ENCODE measurements at regions not wholly inside any gene's neighbourhood (a gene's known extent, or its start where the extent isn't known, plus 50 kb on each side); places are given as distances from the start of the nearest gene placed in this dataset.
A peak's percentile ranks its signal among the peaks of the same experiment; 100 is the strongest.

DNA sequence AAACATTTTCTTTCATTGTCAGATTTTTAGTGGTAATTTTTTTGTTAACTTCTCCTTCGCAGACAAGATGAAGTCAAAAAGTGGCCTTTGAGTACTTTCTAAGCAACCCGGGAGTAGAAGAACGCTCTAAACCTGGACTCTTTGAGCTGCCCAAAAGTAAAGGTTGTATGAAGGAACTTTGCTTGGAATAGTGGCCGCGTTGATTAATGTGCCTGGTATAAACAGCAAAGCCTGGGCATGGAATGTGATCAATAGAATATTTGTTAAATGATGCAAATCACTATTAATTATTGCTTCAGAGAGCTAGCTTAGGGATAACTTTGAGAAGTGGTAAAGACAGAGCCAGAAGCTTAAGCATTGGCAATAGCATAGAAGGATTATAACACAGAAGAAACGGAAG, 475.1 kb upstream of the ANKRD30A start:
- Histone ChIP-seq H3K4me1 (ENCODE audit: insufficient read depth, low read length, poor library complexity, severe bottlenecking) (peaks cover 3% of the 10 kb centered on the region), H3K27me3 (replicated peaks; ENCODE audit: insufficient read depth, low read depth, low read length, poor library complexity) (no peaks in the 10 kb centered on the region), H3K36me3 (ENCODE audit: insufficient read depth, low read length, poor library complexity, severe bottlenecking) (no peaks in the 10 kb centered on the region), H3K4me3 (ENCODE audit: low read depth, low read length, poor library complexity, severe bottlenecking) (peak overlapping the region; percentile 12), H3K9me3 (ENCODE audit: low read depth, low read length, poor library complexity, severe bottlenecking) (no peaks in the 10 kb centered on the region), H3K27ac (ENCODE audit: low read depth, low read length, poor library complexity, severe bottlenecking) (peak overlapping the region; percentile 48)
- no TSS peak for BruUV-seq (replicated peaks)
- TF ChIP-seq EZH2 (IDR thresholded peaks at IDR 0.05; ENCODE audit: borderline replicate concordance, low read depth, low read length, poor library complexity, severe bottlenecking): no peak
- TF ChIP-seq, protein P1, sequence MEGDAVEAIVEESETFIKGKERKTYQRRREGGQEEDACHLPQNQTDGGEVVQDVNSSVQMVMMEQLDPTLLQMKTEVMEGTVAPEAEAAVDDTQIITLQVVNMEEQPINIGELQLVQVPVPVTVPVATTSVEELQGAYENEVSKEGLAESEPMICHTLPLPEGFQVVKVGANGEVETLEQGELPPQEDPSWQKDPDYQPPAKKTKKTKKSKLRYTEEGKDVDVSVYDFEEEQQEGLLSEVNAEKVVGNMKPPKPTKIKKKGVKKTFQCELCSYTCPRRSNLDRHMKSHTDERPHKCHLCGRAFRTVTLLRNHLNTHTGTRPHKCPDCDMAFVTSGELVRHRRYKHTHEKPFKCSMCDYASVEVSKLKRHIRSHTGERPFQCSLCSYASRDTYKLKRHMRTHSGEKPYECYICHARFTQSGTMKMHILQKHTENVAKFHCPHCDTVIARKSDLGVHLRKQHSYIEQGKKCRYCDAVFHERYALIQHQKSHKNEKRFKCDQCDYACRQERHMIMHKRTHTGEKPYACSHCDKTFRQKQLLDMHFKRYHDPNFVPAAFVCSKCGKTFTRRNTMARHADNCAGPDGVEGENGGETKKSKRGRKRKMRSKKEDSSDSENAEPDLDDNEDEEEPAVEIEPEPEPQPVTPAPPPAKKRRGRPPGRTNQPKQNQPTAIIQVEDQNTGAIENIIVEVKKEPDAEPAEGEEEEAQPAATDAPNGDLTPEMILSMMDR (conservative IDR thresholded peaks at IDR 0.05; ENCODE audit: low read depth, low read length): no peak
- CTCF ChIA-PET: no interaction called here
- intact Hi-C loops (cut with micrococcal nuclease; ENCODE audit: unreplicated experiment): no loop called here
- no peak for DNase-seq (ENCODE audit: low spot score)
- POLR2A ChIA-PET (ENCODE audit: low non-redundant PET): interaction anchor here (0.7 kb wide), 1 partner anchor 75 kb away, joined by 3 read pairs; no protein-coding TSS in a partner anchor

DNA sequence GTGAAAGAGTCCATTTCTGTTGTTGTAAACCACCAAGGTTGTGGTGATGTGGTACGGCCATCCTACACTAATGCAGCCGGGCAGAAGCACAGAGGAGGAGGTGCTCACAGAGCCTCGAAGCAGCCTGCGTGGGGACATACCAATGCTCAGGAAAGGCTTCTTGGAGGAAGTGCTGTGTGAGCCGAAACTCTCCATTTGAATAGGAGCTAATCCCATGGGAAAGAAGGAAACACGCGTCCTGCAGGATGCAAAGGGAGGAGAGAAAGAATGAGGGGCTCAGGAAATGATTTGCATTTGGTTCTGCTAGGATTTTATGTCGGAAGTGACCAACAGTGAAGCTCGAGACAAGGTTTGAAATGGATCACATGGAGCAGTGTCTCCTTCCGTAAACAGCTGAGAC, 477.9 kb upstream of the ANKRD30A start:
- CTCF ChIA-PET: no interaction called here
- BruUV-seq (replicated peaks): no TSS peak
- Histone ChIP-seq H3K4me3 (ENCODE audit: low read depth, low read length, poor library complexity, severe bottlenecking) (peak overlapping the region; percentile 24), H3K36me3 (ENCODE audit: insufficient read depth, low read length, poor library complexity, severe bottlenecking) (no peaks in the 10 kb centered on the region), H3K27ac (ENCODE audit: low read depth, low read length, poor library complexity, severe bottlenecking) (peak overlapping the region; percentile 79), H3K4me1 (ENCODE audit: insufficient read depth, low read length, poor library complexity, severe bottlenecking) (peaks cover 10% of the 10 kb centered on the region), H3K9me3 (ENCODE audit: low read depth, low read length, poor library complexity, severe bottlenecking) (no peaks in the 10 kb centered on the region), H3K27me3 (replicated peaks; ENCODE audit: insufficient read depth, low read depth, low read length, poor library complexity) (no peaks in the 10 kb centered on the region)
- peak; percentile 70 for DNase-seq (ENCODE audit: low spot score)
- no peak for TF ChIP-seq EZH2 (IDR thresholded peaks at IDR 0.05; ENCODE audit: borderline replicate concordance, low read depth, low read length, poor library complexity, severe bottlenecking)
- TF ChIP-seq, protein P1 (conservative IDR thresholded peaks at IDR 0.05; ENCODE audit: low read depth, low read length): no peak
- POLR2A ChIA-PET (ENCODE audit: low non-redundant PET): no interaction called here
- intact Hi-C loops (cut with micrococcal nuclease; ENCODE audit: unreplicated experiment): no loop called here

DNA sequence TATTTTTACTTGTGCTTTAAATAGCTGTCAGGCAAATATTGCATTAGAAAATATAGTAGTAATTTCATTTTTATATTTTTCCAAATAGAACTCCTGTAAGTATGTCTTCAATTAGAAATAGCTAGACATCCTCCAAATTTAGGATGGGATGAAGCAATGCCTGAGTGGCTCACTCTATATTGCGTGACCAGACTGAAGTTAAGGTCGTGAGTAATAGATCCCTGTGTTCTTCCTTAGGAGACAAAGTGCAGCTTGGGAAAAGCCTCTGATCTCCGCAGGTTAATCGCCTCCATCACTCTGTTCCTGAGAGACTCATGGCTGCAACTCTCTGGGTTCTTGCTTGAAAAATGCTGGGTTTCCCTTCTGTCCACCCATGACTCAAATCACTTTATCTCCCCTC, 484.8 kb upstream of the ANKRD30A start:
- DNase-seq (ENCODE audit: low spot score): no peak
- TF ChIP-seq, protein P1 (conservative IDR thresholded peaks at IDR 0.05; ENCODE audit: low read depth, low read length): no peak
- no peak for TF ChIP-seq EZH2 (IDR thresholded peaks at IDR 0.05; ENCODE audit: borderline replicate concordance, low read depth, low read length, poor library complexity, severe bottlenecking)
- no TSS peak for BruUV-seq (replicated peaks)
- H3K36me3 ChIP-seq (ENCODE audit: insufficient read depth, low read length, poor library complexity, severe bottlenecking): no peaks in the 10 kb centered on the region
- no peaks in the 10 kb centered on the region for H3K27me3 ChIP-seq (replicated peaks; ENCODE audit: insufficient read depth, low read depth, low read length, poor library complexity)
- intact Hi-C loops (cut with micrococcal nuclease; ENCODE audit: unreplicated experiment): no loop called here
- H3K4me3 ChIP-seq (ENCODE audit: low read depth, low read length, poor library complexity, severe bottlenecking): no peak overlapping the region
- H3K4me1 ChIP-seq (ENCODE audit: insufficient read depth, low read length, poor library complexity, severe bottlenecking): peaks cover 39% of the 10 kb centered on the region
- CTCF ChIA-PET: no interaction called here
- POLR2A ChIA-PET (ENCODE audit: low non-redundant PET): no interaction called here
- H3K9me3 ChIP-seq (ENCODE audit: low read depth, low read length, poor library complexity, severe bottlenecking): no peaks in the 10 kb centered on the region
- H3K27ac ChIP-seq (ENCODE audit: low read depth, low read length, poor library complexity, severe bottlenecking): no peak overlapping the region

All from A673 (cell line).